PFSK-1 (cell line): ENCODE measurements at regions not wholly inside any gene's neighbourhood (a gene's known extent, or its start where the extent isn't known, plus 50 kb on each side); places are given as distances from the start of the nearest gene placed in this dataset.

ENCODE experiments used
- SIN3A ChIP-seq: IDR thresholded peaks from 2 replicates; pipeline ENCODE4 v1.6.1; 2012; ENCODE audit warnings: mild to moderate bottlenecking, low read length, moderate library complexity, borderline replicate concordance; ENCODE audit not compliant: insufficient read depth
- TAF1 ChIP-seq: IDR thresholded peaks from 2 replicates; pipeline ENCODE4 v1.6.1; 2012; ENCODE audit warnings: low read length, control low read depth, borderline replicate concordance; ENCODE audit not compliant: insufficient read depth
- TF ChIP-seq, protein P1 (sequence below), 2 experiments: IDR thresholded peaks; 2 replicates each; pipeline versions ENCODE4 v1.6.1 to v1.8.0; 2011 to 2012; ENCODE audit warnings: low read depth in 2 of 2, low read length in 2 of 2, control low read depth in 1 of 2, inconsistent platforms in 1 of 2, mild to moderate bottlenecking in 1 of 2, moderate library complexity in 1 of 2; ENCODE audit not compliant: insufficient read depth in 1 of 2

DNA sequence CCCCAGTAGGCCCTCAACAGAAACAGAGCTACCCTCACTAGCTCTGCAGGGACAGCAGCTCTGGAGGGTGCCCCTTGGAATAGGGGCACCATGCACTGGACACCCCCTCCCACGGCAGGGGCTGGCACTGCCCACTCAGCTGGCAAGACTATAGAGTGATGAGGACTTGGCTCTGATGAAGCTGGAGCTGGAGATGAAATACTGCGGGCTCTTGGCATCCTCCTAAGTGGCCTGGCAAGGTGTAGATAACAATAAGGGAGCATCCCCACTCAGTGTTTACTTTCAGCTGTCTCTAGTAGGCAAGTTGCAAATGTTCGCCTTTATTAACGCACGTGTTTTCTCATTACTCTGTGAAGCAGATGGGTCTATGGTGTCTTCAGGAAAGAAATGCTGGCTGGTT is 92.7 kb downstream of the PDCL3 start:
- TF ChIP-seq, protein P1, sequence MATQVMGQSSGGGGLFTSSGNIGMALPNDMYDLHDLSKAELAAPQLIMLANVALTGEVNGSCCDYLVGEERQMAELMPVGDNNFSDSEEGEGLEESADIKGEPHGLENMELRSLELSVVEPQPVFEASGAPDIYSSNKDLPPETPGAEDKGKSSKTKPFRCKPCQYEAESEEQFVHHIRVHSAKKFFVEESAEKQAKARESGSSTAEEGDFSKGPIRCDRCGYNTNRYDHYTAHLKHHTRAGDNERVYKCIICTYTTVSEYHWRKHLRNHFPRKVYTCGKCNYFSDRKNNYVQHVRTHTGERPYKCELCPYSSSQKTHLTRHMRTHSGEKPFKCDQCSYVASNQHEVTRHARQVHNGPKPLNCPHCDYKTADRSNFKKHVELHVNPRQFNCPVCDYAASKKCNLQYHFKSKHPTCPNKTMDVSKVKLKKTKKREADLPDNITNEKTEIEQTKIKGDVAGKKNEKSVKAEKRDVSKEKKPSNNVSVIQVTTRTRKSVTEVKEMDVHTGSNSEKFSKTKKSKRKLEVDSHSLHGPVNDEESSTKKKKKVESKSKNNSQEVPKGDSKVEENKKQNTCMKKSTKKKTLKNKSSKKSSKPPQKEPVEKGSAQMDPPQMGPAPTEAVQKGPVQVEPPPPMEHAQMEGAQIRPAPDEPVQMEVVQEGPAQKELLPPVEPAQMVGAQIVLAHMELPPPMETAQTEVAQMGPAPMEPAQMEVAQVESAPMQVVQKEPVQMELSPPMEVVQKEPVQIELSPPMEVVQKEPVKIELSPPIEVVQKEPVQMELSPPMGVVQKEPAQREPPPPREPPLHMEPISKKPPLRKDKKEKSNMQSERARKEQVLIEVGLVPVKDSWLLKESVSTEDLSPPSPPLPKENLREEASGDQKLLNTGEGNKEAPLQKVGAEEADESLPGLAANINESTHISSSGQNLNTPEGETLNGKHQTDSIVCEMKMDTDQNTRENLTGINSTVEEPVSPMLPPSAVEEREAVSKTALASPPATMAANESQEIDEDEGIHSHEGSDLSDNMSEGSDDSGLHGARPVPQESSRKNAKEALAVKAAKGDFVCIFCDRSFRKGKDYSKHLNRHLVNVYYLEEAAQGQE (IDR thresholded peaks at IDR 0.05; ENCODE audit: insufficient read depth in 1 of 2, low read depth in 2 of 2, low read length in 2 of 2) = no peak
- TF ChIP-seq TAF1 (no peak), SIN3A (no peak)
